HFFc6 (cell line): ENCODE measurements at regions not wholly inside any gene's neighbourhood (a gene's known extent, or its start where the extent isn't known, plus 50 kb on each side); places are given as distances from the start of the nearest gene placed in this dataset.
A peak's percentile ranks its signal among the peaks of the same experiment; 100 is the strongest.

Experiments
- DNase-seq: peaks from one replicate; pipeline ENCODE4 v3.0.0-alpha.2; 2018
- H3K27ac Mint-ChIP-seq: 2 replicates; pipeline ENCODE4 v1.8.0; 2020; ENCODE audit warnings: mild to moderate bottlenecking, mixed read lengths
- H3K27me3 Mint-ChIP-seq: 2 replicates; pipeline ENCODE4 v1.8.0; 2021; ENCODE audit warnings: mild to moderate bottlenecking, moderate library complexity, mixed read lengths; ENCODE audit not compliant: insufficient read depth
- H3K36me3 Mint-ChIP-seq: 2 replicates; pipeline ENCODE4 v1.8.0; 2021; ENCODE audit warnings: low read depth, mixed read lengths
- H3K4me1 Mint-ChIP-seq: 2 replicates; pipeline ENCODE4 v1.8.0; 2020; ENCODE audit warnings: low read depth, mixed read lengths
- H3K4me3 Mint-ChIP-seq: 2 replicates; pipeline ENCODE4 v1.8.0; 2020; ENCODE audit warnings: mild to moderate bottlenecking, moderate library complexity, mixed read lengths
- H3K9me3 Mint-ChIP-seq: 2 replicates; pipeline ENCODE4 v1.8.0; 2020; ENCODE audit warnings: mild to moderate bottlenecking, mixed read lengths
- TF ChIP-seq, protein P1 (sequence below): fragments of 200-600 bp; sonication (generic); IDR thresholded peaks from 2 replicates; pipeline ENCODE4 v1.5.0; 2021; ENCODE audit warnings: antibody characterized with exemption, mild to moderate bottlenecking

DNA sequence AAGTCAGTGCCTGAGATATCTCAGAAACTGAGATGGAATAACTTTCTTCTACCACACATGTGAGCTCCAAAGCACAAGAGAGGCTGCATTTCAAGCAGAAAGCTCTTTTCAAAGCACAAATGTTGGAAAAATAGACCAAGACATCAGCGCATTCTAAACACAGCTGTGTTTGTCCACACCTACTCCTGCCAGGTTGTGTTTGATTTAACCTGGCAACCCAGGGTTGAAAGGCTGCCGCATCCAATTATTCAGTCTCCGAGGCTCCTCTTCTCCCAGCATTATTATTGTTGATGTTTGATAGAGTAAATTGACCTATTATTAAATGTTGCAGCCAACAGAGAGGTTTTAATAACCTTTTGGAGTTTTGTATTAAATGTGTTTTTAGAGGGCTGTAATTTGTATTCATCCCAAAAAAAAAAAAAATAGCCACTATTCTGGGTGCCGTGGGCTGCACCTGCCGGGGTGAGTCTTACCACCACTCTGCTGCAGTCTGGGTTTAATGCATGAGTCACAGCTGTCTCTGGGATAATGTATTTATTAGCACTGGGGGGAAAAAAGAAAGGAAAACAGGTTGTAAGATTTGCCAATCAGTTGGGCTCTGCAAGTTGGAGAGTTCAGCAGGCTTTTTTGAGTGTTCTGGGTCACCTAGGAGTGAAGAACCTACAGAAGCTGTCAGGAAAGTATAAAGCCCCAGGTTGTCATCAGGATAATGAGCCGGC is 105.2 kb upstream of the NOCT start:
- H3K36me3 Mint-ChIP-seq = no peaks in the 10 kb centered on the region
- peak overlapping the region; percentile 19 for H3K27ac Mint-ChIP-seq
- peaks cover 27% of the 10 kb centered on the region for H3K27me3 Mint-ChIP-seq
- no peak overlapping the region for H3K4me3 Mint-ChIP-seq
- TF ChIP-seq, protein P1, sequence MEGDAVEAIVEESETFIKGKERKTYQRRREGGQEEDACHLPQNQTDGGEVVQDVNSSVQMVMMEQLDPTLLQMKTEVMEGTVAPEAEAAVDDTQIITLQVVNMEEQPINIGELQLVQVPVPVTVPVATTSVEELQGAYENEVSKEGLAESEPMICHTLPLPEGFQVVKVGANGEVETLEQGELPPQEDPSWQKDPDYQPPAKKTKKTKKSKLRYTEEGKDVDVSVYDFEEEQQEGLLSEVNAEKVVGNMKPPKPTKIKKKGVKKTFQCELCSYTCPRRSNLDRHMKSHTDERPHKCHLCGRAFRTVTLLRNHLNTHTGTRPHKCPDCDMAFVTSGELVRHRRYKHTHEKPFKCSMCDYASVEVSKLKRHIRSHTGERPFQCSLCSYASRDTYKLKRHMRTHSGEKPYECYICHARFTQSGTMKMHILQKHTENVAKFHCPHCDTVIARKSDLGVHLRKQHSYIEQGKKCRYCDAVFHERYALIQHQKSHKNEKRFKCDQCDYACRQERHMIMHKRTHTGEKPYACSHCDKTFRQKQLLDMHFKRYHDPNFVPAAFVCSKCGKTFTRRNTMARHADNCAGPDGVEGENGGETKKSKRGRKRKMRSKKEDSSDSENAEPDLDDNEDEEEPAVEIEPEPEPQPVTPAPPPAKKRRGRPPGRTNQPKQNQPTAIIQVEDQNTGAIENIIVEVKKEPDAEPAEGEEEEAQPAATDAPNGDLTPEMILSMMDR = no peak
- no peaks in the 10 kb centered on the region for H3K4me1 Mint-ChIP-seq
- H3K9me3 Mint-ChIP-seq = no peaks in the 10 kb centered on the region
- DNase-seq = no peak

DNA sequence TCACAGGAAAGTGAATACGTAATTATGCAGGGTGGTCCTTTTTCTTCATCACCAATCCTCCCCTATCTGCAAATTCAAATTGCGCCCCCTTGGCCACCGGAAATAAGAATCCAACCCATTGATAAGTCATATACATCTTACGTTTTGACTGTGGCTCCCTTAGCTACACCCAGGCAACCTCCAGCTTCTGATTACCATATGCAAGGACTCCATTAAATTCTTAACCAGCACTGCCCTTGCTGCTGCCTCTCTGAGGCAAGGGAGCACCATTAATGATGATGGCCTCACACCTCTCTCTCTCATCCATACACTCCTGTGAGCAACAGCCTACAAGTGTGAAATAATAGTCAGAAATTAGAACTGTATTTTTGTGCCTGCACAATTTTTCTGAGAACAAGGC is 106.0 kb upstream of the NOCT start:
- H3K27me3 Mint-ChIP-seq = peaks cover 30% of the 10 kb centered on the region
- TF ChIP-seq, protein P1 = no peak; the same call in 1 of the 2 replicates
- H3K27ac Mint-ChIP-seq = no peak overlapping the region
- no peak overlapping the region for H3K4me3 Mint-ChIP-seq
- H3K9me3 Mint-ChIP-seq = no peaks in the 10 kb centered on the region
- no peak for DNase-seq
- no peaks in the 10 kb centered on the region for H3K4me1 Mint-ChIP-seq
- H3K36me3 Mint-ChIP-seq = no peaks in the 10 kb centered on the region

DNA sequence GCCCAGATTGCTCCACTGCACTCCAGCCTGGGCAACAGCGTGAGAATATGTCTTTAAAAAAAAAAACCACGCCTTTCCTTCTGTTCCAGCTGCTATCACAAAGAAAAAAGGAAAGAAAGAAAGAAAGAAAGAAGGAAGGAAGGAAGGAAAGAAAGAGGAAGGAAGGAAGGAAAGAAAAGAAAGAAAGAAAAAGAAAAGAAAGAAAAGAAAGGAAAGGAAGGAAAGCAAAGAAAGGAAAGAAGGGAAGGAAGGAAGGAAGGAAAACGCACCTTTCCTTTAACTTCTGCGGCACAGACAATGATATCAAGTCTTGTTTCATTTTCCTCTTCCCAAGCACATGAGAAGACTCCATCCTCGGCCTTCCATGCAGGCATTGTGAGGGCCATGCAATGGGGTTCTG is 107.4 kb upstream of the NOCT start:
- Mint-ChIP-seq H3K27ac (no peak overlapping the region), H3K27me3 (peaks cover 25% of the 10 kb centered on the region), H3K36me3 (no peaks in the 10 kb centered on the region), H3K4me1 (no peaks in the 10 kb centered on the region), H3K4me3 (no peak overlapping the region), H3K9me3 (no peaks in the 10 kb centered on the region)
- DNase-seq = no peak
- TF ChIP-seq, protein P1 = no peak

DNA sequence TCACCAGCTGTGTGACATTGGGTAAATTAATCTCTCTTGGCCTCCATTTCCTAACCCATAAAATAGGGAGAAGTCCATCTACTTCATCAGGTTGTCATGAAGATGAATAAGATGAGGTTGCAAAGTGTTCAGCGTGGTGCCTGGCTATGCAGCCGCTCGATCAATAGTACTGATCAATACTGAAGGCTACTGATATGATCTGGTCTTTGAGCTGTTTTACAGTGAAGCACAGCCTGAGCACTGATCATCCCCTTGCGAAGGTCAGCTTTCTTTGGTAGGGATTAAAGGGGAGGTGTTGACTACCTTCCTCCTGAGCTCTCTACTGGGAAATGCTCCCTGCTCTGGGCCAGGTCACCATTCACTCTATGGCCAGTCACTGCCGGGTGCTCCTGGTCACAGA is 108.4 kb upstream of the NOCT start:
- Mint-ChIP-seq H3K9me3 (no peaks in the 10 kb centered on the region), H3K36me3 (no peaks in the 10 kb centered on the region), H3K4me3 (no peak overlapping the region), H3K4me1 (no peaks in the 10 kb centered on the region), H3K27ac (no peak overlapping the region), H3K27me3 (peaks cover 25% of the 10 kb centered on the region)
- DNase-seq = no peak
- TF ChIP-seq, protein P1 = no peak

DNA sequence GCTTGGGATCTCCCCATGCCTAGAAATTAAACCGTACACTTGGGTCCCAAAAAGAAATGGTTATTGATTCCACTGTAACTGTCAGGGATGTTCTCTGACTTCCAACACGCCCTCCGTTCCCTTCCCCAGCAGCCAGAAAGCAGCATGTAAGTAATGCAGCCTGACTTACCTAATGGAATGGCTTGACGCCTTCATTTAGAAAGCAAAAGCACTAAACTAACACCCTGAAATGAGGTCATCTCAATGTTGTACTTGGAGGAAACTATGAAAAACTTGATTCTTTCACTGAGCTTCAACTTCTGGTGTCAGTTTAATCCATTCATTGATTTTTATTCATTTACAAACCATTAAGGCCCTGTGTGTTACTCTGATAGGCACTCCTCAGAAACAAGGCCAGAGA is 110.8 kb upstream of the NOCT start:
- DNase-seq = no peak
- Mint-ChIP-seq H3K27ac (no peak overlapping the region), H3K36me3 (no peaks in the 10 kb centered on the region), H3K27me3 (peaks cover 18% of the 10 kb centered on the region), H3K4me1 (no peaks in the 10 kb centered on the region), H3K4me3 (no peak overlapping the region), H3K9me3 (no peaks in the 10 kb centered on the region)
- TF ChIP-seq, protein P1 = no peak
